D721Med (cell line): ENCODE measurements at regions not wholly inside any gene's neighbourhood (a gene's known extent, or its start where the extent isn't known, plus 50 kb on each side); places are given as distances from the start of the nearest gene placed in this dataset.

Experiments
- DNase-seq: peaks from one replicate; pipeline ENCODE4 v3.0.0; 2011; ENCODE audit warnings: low spot score; ENCODE audit not compliant: insufficient read length
- FAIRE-seq: peaks from 2 replicates; lab custom pipeline; 2011; peaks lifted over from hg19 to GRCh38; lab: Jason Lieb, UNC
- CTCF ChIP-seq: IDR thresholded peaks from 2 replicates; pipeline ENCODE4 v1.5.1; 2012; ENCODE audit warnings: mild to moderate bottlenecking, control low read depth; ENCODE audit not compliant: insufficient read depth; ENCODE audit errors: missing control alignments

- no peak for FAIRE-seq
- DNase-seq, result no peak
Measured at GRCh38 chr10:131436458-131436857, 124.9 kb upstream of the TCERG1L start.

GRCh38 chr10:131437556-131438475 lies 126.3 kb upstream of the TCERG1L start:
- FAIRE-seq, result no peak
- no peak for TF ChIP-seq CTCF
- no peak for DNase-seq

More at GRCh38 chr10:131436458-131436857, 124.9 kb upstream of the TCERG1L start:
- TF ChIP-seq CTCF, result no peak

- DNase-seq (no peak), FAIRE-seq (no peak)
- no peak for TF ChIP-seq CTCF
Measured at GRCh38 chr10:131438665-131439064, 127.1 kb upstream of the TCERG1L start.

- FAIRE-seq (no peak), DNase-seq (no peak)
- no peak for TF ChIP-seq CTCF
Measured at GRCh38 chr10:131439705-131440104, 128.2 kb upstream of the TCERG1L start.

GRCh38 chr10:131440405-131441360 lies 129.2 kb upstream of the TCERG1L start:
- no peak for TF ChIP-seq CTCF
- no peak for FAIRE-seq

GRCh38 chr10:131442271-131442670 lies 130.8 kb upstream of the TCERG1L start:
- no peak for FAIRE-seq
- TF ChIP-seq CTCF, result no peak

More at GRCh38 chr10:131440405-131441360, 129.2 kb upstream of the TCERG1L start:
- no peak for DNase-seq

More at GRCh38 chr10:131442271-131442670, 130.8 kb upstream of the TCERG1L start:
- no peak for DNase-seq
